ENCODE measurements at regions not wholly inside any gene's neighbourhood (a gene's known extent, or its start where the extent isn't known, plus 50 kb on each side); places are given as distances from the start of the nearest gene placed in this dataset.
"Not testable (repeated sequence)": the region's sequence is repeated elsewhere in the genome, so short reads cannot be mapped to it uniquely, and the experiment has no call there.

DNA sequence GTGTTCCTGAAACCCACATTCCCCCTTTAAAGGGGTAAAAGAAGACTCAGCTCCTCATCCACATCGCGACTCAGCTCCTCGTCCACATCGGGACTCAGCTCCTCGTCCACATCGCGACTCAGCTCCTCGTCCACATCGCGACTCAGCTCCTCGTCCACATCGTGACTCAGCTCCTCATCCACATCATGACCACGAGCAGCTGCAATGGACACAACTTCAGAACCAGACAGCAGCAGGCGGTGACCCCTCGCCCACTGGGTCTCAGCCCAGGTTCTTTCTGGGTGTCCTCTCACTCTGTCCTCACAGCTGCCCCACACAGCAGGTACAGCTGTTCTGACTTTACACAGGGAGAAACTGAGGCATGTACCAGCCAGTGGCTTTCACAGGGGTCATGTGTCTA, 163.5 kb upstream of the SALL3 start:
- DNase-seq = no peak

DNA sequence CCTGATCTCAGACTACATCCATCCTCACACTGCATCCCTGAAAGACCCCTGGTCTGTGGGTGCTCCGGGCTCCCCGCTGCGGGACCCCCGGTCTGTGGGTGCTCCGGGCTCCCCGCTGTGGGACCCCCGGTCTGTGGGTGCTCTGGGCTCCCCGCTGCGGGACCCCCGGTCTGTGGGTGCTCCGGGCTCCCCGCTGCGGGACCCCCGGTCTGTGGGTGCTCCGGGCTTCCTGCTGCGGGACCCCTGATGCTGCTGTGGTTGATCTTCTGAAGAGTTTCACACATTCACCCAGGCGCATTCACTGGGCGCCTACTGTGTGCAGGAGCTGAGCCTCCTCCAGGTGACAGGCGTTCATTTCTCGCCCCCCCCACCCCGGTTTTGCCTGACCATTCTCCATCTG, 162.7 kb upstream of the SALL3 start:
- DNase-seq = no peak

DNA sequence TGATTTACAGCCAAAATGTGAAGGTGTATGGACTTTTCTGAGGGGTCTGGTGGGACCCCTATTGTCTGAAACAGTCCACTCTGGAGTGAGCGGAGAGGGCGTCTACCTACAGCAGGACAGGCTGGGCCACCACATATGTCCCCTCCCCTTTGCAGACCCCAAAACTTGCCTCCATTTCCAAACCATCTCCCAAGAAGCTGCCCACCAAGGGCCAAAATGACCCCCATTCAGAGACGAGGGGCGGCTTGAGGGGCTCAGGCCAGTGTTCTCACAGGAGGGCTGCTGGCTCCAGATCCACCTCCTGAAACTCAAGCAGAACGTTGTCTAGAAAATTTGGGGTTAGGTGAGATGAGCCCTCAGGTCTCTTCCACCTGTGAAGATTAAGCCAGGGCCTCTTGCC, 161.1 kb upstream of the SALL3 start:
- DNase-seq = no peak

DNA sequence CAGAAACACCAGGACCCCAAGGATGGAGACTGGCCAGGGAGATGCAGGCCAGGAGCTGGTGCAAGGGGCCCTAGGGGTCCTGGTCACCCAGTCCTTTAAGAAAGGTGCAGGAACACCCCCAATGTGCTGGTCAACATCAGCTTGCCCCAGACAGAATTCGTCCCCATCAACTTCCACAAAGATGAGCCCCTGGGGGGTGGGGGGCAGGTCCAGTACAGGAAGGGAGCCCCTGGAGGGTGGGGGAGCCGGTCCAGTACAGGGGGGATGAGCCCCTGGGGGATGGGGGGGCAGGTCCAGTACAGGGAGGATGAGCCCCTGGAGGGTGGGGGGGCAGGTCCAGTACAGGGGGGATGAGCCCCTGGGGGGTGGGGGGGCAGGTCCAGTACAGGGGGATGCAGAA, 160.7 kb upstream of the SALL3 start:
- DNase-seq = no peak

DNA sequence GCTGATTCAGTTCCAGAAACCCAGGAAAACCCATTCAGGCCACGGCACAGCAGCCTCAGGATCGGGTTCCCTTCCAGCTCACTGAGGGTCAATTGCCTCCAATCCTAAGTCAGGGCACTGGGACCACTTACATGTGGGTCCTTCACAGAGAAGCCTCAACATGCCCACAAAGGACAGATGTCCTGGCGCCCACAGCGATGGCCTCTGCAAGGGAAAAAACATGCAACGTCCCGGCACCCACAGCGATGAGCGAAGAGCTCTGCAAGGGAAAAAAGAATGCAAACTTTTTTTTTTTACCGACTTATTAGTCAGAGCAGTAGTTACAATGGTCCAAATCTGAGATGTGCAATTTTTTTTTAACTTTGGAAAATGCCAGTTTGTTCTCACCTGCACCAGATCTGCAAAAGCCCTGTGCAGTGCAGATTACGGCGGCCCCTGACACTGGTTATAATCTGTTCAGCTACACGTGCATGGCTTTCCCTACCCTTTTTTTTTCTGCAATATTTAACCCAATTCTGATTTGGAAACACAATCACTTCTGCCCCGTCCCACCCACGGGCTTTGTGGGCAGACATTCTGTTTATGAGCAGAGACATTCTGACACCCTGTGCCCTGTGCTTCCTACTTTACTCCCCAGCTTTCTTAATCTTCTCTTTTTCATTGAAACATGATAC, 159.3 kb upstream of the SALL3 start:
- DNase-seq = no peak

DNA sequence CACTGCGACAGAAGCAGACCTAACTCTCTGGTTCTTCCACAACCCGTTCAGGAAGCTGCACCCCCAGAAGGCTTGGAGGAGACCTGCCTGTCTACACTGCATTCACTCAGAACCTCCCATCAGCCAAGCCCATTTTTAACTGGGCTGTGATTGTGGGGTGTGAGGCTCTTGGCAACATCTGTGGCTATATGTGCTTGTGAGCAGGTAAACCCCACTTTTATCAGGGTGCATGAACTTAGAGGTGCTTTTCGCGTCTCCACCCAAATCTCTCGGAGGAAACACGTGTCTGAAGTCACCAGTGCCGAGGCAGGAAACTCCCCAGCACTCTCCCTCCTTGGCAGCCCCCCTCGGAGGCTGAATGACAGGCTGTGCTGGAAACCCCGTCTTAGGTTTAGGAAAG, 158.2 kb upstream of the SALL3 start:
- DNase-seq = no peak

DNA sequence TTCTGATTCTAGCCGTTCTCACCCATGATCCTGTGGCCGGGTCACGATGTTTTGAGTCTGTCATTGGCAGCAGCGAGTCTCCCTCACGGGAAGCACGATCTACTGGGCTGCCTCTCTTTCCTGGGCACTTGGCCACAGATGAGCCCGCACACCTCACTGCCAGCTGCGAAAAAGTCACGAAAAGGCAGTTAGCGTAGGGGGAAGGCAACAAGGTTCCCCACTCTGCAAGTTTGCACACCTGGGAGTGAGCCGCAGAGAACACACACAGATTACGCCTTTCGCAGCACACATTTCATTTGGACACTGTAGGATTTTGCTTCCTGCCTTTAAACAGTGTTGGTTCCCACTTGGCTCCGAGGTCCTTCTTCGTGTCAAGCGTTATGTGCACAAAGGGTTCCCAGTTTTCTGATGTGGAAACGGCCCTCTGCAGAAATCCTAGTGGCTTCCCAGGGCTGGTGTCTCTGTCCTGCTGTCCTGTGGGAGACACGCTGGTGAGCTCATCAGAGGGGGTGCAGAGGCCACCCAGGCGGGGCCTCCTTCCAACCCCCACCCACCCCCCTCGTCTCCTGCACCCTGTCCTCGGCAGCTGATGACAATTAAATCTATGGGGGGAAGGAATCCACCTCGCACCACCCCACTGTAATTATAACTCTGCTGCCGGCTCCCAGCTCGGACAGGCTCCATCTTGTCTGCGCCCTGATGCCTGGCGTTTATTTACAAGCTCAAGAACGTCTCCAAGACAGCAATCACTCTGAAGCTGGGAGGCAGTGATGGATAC, 157.3 kb upstream of the SALL3 start:
- no peak for DNase-seq

DNA sequence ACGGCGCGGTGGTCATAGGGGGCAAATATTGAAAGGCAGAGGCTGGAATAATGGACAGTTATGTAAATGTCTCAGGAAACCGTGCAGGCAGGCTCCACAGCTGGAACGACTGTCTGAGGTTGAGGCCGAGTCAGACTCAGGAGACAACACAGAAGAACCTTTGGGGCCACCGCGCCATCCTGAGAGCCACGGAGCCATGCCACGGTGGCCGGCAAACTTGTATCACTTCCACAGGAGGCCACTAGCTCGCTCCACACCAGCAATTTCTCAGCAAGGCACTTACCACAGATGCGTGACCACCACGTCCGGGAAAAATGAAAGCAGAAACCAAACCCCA, 156.7 kb upstream of the SALL3 start:
- DNase-seq = no peak

DNA sequence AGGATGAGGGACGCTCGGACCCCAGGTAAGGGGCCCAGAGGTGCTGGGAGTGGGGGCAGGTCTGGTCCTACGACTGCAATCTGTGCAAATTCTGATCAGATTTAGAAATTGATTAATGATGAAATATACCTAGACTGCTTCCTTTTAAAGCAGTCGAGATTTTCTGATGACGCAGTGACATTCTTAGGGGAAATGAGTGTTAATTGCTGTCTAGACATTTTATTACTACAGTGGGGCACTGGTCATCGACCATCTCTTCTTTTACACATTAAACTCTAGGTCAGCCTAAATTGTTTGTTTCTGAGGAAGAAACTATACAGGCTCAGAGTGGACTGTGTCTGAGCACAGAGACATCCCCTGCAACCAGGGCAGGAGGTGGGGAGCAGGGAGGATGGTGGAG, 154.4 kb upstream of the SALL3 start:
- DNase-seq = no peak

DNA sequence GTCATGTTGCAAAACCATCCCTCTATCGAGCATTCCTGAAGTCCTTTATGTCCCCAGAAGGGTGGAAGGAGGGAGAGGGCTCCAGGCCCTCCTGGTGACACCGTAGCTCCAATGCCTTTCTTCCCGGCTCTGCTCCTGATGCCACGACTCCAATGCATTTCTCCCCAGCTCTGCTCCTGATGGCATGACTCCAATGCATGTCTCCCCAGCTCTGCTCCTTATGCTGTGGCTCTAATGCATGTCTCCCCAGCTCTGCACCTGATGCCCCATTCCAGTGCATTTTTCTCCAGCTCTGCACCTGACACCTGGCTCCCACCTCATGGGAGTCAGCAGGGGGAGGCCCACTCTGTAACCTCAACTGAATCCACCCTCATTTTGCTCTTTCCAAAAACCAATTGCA, 153.0 kb upstream of the SALL3 start:
- DNase-seq = no peak

DNA sequence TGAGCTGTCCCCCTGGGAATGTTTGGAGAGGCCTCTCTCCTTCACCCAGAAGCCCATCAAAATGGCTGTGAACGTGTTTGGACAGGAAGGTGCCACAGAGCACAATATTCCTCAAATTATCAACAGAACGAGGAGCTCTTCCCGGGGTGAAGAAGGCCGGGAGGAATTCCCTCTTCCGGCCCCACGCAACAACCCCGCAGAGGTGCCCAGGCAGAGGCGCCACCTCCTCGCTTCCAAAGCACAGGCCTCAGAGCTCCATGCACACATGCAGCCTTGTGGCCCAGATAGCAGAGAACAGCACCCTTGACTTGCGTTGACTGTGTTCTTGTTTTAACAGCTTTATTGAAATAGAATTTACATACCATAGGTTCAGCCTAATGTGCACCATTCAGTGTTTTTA, 152.5 kb upstream of the SALL3 start:
- no peak for DNase-seq

DNA sequence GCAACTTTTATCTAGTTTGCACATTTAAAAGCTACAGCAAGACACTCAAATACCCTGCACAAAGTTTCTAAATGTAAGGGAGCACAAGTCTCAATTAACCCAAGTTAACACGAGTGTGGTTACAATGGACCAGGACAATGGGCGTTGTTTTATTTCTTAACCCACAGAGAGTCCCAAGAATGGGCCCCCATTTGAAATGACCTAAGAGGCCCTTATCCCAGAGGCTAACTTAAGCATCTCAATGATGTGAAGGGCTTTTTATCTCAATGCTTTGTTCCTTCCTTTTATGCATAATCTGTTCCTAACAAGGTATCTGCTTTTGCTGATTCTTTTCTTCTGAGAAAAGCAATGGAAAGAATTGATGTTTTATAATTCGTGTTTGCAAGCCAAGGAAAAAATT, 151.5 kb upstream of the SALL3 start:
- no peak for DNase-seq

DNA sequence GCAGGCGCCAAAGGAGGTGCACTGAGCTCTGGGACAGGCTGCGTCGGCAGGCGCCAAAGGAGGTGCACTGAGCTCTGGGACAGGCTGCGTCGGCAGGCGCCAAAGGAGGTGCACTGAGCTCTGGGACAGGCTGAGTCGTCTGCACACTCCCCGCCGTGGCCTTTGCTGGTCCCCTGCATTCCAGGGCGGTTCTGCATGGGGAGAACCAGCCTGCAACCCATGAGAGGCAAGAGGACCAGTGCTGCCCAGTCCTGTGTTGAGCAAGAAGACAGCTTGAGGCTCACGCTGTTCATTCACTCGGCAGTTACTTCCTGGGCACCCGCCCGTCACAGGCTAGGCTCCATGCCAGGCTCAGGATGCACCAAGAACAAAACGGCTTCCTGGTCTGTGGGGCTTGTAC, 150.6 kb upstream of the SALL3 start:
- DNase-seq = not testable (repeated sequence)

DNA sequence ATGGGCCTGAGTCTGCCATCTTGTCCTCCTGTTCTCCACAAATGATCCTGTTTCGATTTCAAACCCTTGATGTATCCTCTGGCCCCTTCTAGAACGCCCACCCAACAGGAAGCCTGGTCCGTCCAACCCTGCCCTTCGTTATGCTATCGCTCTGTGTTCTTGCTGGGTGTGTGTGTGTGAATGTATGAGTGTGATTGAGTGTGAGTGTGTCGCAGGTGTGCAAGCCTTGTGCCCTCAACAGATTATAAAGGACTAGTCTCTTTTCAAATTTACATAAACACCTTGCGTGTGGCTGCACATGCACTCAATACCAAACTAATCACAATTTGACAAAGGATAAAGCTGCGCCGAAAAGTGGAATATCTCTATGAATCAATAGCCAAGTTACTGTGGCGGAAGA, 149.5 kb upstream of the SALL3 start:
- DNase-seq = no peak

DNA sequence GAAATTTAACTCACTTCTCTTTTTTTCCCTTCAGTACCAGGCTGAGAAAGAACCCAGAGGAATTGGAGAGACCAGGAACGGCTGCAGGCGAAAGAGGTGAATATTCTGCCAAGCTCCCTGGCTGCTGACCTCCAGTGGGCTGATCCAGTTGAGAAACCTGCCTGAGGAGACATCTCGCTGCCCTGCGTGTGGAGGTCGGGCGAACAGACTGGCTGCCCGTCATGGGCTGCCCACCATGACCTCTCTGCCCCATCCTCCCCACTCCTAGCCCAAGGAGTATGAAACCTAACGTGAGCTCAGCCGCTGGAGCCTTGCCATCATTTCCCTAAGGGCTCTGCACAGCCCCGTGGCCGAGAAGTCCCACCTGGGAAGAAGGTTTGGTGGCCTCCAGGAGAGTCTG, 148.8 kb upstream of the SALL3 start:
- DNase-seq = no peak

DNA sequence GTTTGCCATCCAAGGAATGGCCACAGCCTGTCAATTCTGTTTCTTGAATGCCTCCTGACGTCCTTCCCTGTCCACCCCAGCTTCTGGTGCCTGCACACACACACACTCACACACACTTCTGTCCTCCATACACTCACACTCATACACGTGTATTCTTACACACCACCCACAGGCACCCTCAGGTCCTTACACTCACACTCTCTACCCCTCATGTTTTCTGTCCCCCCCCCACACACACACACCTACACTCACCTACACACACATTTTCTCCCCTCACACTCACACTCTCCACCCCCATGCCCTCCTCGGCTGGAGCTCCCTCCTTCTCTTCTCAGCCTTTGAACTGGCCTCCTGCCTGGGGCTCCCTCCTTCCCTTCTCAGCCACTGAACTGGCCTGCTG, 148.0 kb upstream of the SALL3 start:
- DNase-seq = no peak

DNA sequence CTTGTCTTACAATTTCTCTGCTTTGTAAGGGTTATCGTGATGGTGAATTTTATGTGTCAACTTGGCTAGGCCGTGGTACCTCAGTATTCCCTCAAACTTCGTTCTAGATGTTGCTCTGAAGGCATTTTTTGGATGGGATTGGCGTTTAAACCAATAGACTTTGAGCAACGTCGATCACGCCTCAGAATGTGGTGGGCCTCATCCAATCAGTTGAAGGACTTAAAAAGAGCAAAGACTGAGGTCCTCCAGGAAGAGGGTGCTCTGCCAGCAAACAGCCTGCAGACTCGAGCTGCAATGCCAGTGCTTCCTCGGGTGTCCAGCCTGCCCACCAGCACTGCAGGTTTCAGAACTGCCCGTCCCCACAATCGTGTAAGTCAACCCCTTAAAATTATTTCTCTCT, 145.8 kb upstream of the SALL3 start:
- no peak for DNase-seq

DNA sequence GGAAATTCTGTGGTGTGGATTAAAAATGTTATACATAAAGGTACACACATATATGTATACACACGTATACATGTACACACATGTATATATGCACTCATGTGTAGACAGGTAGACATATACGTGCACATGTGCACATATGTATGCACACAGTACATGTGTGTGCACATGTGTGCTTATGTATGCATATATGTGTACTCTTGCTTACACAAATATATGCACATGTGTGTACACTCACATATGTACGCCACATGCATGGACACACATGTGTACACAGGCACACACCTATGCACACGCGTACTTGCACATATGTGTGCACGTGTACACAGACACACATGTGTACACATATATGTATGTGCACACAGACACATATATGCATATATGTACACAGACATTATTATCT, 142.8 kb upstream of the SALL3 start:
- DNase-seq = no peak

DNA sequence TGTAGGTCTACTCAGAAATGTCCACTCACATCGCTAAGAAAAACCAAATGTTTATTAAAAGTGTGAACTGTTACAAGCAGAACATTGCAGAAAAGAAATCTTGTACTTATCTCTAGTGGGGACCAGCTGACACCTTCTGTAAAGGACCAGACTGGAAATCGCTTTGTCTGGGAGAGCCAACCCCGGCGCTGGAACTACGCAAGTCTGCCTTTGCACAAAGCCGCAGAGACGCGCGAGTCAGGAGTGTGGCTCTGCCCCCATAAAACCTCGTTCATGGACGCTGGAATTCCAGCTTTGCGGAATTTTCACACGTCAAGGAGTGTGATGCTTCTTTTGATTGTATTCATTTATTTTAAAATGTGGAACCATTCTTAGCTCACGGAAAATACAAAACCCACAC, 141.9 kb upstream of the SALL3 start:
- no peak for DNase-seq

DNA sequence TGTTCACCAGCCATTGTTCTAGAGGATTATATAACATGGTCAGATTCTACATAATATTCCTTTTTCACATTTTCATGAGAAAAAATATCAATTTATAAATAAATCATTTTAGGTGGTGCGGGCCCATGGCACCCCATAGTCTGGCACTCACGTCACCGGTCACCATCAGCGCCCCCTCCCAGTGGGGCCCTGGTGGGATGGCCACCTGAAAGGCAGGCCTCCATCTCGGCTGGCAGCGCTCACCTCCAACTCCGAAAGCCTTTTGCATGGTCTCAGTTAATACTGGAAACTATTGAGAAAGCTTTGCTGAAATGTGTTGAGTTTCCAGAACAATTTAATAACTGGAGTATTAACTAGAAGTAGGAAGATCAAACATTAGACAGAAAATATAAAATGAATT, 141.4 kb upstream of the SALL3 start:
- DNase-seq = no peak

DNA sequence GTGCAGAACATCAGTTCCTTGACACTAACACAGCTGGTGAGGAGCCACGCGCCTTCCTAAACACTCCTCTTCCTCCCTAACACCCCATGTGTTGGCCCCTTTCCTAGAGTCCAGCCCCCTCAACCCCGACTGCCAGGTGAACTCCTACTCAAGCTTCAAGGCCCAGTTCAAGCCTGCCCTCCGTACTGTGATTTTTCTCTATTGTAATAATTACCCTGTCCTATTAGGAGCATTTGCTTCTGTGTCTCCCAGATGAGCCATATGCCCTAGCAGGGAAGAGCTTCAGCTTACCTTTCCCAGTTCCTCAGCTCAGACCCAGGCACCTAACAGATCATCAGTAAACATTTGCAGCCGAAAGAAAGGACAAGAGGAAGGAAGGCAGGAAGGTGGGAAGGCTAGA, 130.6 kb upstream of the SALL3 start:
- DNase-seq = no peak

DNA sequence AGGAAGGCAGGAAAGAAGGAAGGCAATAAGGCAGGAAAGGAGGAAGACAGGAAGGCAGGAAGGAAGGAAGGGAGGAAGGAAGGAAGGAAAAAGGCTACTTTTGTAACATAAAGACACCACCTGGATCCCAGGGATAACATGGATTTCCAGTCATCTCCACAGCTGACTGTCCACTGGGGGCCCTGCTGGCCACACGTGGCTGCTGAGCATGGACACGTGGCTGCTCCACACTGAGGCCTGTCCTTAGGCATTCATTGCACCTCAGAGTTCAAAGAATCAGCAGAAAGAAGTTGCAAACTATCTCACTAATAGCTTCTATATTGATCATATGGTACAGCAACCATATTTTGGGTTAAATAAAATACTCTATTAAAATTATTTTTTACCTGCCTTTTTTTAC, 130.2 kb upstream of the SALL3 start:
- no peak for DNase-seq

DNA sequence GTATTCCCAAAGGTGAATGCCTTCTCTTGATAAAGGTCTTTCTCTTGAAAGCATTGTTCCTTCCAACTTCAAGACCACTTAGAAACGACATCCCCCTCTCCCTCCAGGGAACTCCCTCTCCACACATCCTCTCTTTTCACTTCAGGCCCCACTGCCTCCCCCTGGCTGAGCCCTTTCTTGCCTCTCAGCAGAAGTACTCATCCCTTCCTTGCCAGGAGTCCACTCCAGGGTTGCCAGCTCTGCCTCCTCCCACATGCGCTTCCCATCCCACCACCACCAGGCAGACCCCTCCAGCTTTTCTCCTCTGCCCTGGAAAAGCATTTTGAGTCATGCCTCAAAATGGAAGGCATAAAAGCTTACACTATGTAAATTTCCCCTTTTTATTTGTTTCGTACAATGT, 126.3 kb upstream of the SALL3 start:
- DNase-seq = no peak

DNA sequence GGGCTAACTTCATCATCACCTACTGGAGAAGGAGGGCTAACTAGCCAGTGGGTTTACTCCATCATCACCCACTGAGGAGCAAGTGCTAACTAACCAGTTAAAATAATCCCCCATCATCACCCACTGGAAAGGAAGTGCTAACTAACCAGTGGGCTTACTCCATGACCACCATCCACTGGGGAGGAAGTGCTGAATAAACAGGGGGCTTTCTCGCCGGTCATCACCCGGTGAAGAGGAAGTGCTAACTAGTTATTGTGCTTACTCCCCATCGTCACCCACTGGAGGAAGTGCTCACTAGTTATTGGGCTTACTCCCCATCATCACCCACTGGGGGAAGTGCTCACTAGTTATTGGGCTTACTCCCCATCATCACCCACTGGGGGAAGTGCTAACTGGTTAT, 124.4 kb upstream of the SALL3 start:
- no peak for DNase-seq
